Fibroblast of lung (primary cell): ENCODE measurements at regions not wholly inside any gene's neighbourhood (a gene's known extent, or its start where the extent isn't known, plus 50 kb on each side); places are given as distances from the start of the nearest gene placed in this dataset.

Experiments used
- DNase-seq, 2 donors: peaks; one replicate each; pipeline versions ENCODE4 v3.0.0 to v3.0.0-alpha.2; 2010; ENCODE audit warnings: low read depth in 2 of 2
- H2AFZ ChIP-seq: 2 replicates; pipeline ENCODE4 v1.5.1; 2012; ENCODE audit warnings: low read length, control low read depth, inconsistent platforms
- H3K27ac ChIP-seq: 2 replicates; pipeline ENCODE4 v1.5.1; 2011; ENCODE audit warnings: low read length, control low read depth; ENCODE audit not compliant: insufficient read depth
- H3K27me3 ChIP-seq: 2 replicates; pipeline ENCODE4 v1.5.1; 2011; ENCODE audit warnings: mild to moderate bottlenecking, low read length; ENCODE audit not compliant: control insufficient read depth, insufficient read depth
- H3K36me3 ChIP-seq: 2 replicates; pipeline ENCODE4 v1.5.1; 2011; ENCODE audit warnings: low read length; ENCODE audit not compliant: control insufficient read depth, insufficient read depth
- H3K4me1 ChIP-seq: 2 replicates; pipeline ENCODE4 v1.5.1; 2011; ENCODE audit warnings: low read length; ENCODE audit not compliant: control insufficient read depth, insufficient read depth; ENCODE audit errors: extremely low read depth
- H3K4me2 ChIP-seq: 2 replicates; pipeline ENCODE4 v1.5.1; 2011; ENCODE audit warnings: low read length, control low read depth; ENCODE audit not compliant: insufficient read depth; ENCODE audit errors: extremely low read depth
- H3K4me3 ChIP-seq, 4 experiments: fragments of 200-600 bp in 1 of 4; sonication (generic) in 1 of 4; replicated peaks in 1 of 4; 2 replicates each; pipeline ENCODE4 v1.5.1; 2011 to 2016; ENCODE audit warnings: low read length in 4 of 4, low read depth in 3 of 4, mild to moderate bottlenecking in 3 of 4, control low read depth in 2 of 4, inconsistent platforms in 1 of 4, mixed read lengths in 1 of 4; ENCODE audit not compliant: insufficient read depth in 1 of 4; ENCODE audit errors: control extremely low read depth in 1 of 4
- H3K79me2 ChIP-seq: 2 replicates; pipeline ENCODE4 v1.5.1; 2012; ENCODE audit warnings: mild to moderate bottlenecking, low read length, inconsistent platforms; ENCODE audit not compliant: control insufficient read depth, insufficient read depth
- H3K9ac ChIP-seq: 2 replicates; pipeline ENCODE4 v1.5.1; 2011; ENCODE audit warnings: mild to moderate bottlenecking, low read length, control low read depth; ENCODE audit not compliant: insufficient read depth
- H3K9me3 ChIP-seq: 2 replicates; pipeline ENCODE4 v1.5.1; 2012; ENCODE audit warnings: low read depth, low read length; ENCODE audit not compliant: control insufficient read depth, insufficient read depth
- H4K20me1 ChIP-seq: 2 replicates; pipeline ENCODE4 v1.5.1; 2011; ENCODE audit warnings: low read length; ENCODE audit not compliant: control insufficient read depth, insufficient read depth; ENCODE audit errors: extremely low read depth
- EZH2 ChIP-seq: IDR thresholded peaks from 2 replicates; pipeline ENCODE4 v1.5.1; 2012; ENCODE audit warnings: low read length, control low read depth, mild to moderate bottlenecking; ENCODE audit errors: missing control alignments
- TF ChIP-seq, protein P1 (sequence below), 2 donors: IDR thresholded peaks in 1 of 2; conservative IDR thresholded peaks in 1 of 2; 1 replicate in 1 of 2; 2 replicates in 1 of 2; pipeline ENCODE4 v1.5.1; 2011 to 2012; ENCODE audit warnings: low read length in 2 of 2, control low read depth in 1 of 2, inconsistent platforms in 1 of 2, low read depth in 1 of 2, mild to moderate bottlenecking in 1 of 2

DNA sequence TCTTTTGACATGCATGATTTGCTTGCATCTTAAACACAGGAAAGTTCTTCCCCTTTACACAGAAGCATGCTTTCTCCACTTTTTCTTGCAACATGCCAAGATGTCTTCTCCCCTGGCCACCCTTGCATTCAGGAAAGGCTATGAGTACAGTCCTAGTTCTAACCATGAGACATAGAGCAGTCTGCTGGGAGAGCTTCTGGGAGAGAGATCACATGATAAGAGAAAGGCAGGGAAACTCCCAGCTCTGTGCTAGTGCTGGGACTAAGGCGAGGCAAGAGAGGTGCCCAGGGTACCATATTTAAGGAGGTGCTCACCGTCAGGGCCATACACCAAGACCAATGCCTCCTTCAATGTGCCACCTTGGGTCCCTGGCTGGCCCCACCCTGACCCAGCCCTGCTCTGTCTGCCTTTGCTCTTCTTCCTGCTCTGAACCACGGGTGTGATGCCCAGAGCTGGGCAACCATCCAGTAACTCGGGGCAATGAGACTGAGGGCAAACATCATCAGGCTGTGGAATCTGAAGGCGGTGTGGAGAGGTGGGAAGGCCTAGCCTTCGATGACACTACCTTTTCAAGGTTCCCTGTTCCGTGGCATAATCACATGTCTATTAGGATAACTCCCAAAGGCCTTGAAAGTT lies 77.4 kb upstream of the PRR20G start:
- Histone ChIP-seq H3K79me2 (no peaks in the 10 kb centered on the region), H3K27me3 (no peaks in the 10 kb centered on the region), H3K9ac (no peak overlapping the region), H4K20me1 (no peaks in the 10 kb centered on the region), H3K4me3 (no peak overlapping the region), H3K27ac (no peak overlapping the region), H3K36me3 (no peaks in the 10 kb centered on the region), H2AFZ (no peak overlapping the region), H3K4me1 (no peaks in the 10 kb centered on the region), H3K4me2 (no peak overlapping the region), H3K9me3 (no peaks in the 10 kb centered on the region)
- TF ChIP-seq, protein P1, sequence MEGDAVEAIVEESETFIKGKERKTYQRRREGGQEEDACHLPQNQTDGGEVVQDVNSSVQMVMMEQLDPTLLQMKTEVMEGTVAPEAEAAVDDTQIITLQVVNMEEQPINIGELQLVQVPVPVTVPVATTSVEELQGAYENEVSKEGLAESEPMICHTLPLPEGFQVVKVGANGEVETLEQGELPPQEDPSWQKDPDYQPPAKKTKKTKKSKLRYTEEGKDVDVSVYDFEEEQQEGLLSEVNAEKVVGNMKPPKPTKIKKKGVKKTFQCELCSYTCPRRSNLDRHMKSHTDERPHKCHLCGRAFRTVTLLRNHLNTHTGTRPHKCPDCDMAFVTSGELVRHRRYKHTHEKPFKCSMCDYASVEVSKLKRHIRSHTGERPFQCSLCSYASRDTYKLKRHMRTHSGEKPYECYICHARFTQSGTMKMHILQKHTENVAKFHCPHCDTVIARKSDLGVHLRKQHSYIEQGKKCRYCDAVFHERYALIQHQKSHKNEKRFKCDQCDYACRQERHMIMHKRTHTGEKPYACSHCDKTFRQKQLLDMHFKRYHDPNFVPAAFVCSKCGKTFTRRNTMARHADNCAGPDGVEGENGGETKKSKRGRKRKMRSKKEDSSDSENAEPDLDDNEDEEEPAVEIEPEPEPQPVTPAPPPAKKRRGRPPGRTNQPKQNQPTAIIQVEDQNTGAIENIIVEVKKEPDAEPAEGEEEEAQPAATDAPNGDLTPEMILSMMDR (conservative IDR thresholded peaks at IDR 0.05 in 1 of 2, IDR thresholded peaks at IDR 0.05 in 1 of 2; ENCODE audit: low read depth in 1 of 2, low read length in 2 of 2): no peak
- TF ChIP-seq EZH2: no peak
- no peak for DNase-seq

DNA sequence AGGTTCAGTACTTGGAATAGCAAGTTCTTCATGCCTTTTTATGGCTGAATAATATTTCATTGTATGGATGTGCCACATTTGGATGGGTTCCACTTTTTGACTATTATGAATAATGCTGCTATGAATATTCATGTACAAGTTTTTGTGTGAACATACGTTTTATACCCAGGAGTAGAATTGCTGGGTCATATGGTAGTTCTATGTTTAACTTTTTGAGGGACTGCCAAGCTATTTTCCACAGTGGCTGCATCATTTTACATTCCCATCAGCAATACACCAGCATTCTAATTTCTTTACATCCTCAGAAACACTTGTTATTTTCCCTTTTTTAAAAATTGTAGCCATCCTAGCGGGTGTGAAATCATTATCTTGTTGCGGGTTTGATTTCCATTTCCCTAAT lies 76.0 kb upstream of the PRR20G start:
- TF ChIP-seq, protein P1 (conservative IDR thresholded peaks at IDR 0.05 in 1 of 2, IDR thresholded peaks at IDR 0.05 in 1 of 2; ENCODE audit: low read depth in 1 of 2, low read length in 2 of 2): no peak
- TF ChIP-seq EZH2: no peak
- H3K9me3 ChIP-seq: no peaks in the 10 kb centered on the region
- H3K4me1 ChIP-seq: no peaks in the 10 kb centered on the region
- no peaks in the 10 kb centered on the region for H3K27me3 ChIP-seq
- H3K4me3 ChIP-seq: no peak overlapping the region
- DNase-seq: no peak
- H3K27ac ChIP-seq: no peak overlapping the region
- no peak overlapping the region for H2AFZ ChIP-seq
- no peaks in the 10 kb centered on the region for H4K20me1 ChIP-seq
- H3K79me2 ChIP-seq: no peaks in the 10 kb centered on the region
- no peak overlapping the region for H3K9ac ChIP-seq
- no peaks in the 10 kb centered on the region for H3K36me3 ChIP-seq
- no peak overlapping the region for H3K4me2 ChIP-seq

DNA sequence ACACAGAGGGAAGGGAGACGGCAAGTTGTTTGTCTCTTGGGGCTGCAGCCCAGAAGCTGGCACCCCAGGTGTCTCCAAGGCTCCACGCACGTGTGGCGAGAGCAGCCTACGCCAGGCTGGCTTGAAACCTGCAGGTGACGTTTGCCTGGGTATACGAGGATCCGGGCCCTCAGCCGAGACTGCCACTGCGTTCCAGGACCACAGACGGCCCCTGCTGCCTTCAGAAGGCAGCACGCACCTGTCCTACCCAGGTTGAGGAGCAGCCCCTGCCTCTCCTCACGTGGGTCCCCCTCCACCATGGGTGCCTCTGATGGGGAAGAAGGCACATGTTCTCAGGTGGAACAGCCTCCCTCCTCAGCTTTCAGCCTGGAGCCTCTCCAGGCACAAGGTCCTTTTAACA lies 75.3 kb upstream of the PRR20G start:
- H3K9me3 ChIP-seq: no peaks in the 10 kb centered on the region
- no peak for DNase-seq

More for the DNA sequence above, 75.3 kb upstream of the PRR20G start:
- H3K4me3 ChIP-seq: no peak overlapping the region
- no peaks in the 10 kb centered on the region for H3K27me3 ChIP-seq
- no peaks in the 10 kb centered on the region for H3K4me1 ChIP-seq
- H3K4me2 ChIP-seq: no peak overlapping the region
- H3K9ac ChIP-seq: no peak overlapping the region
- H2AFZ ChIP-seq: no peak overlapping the region
- no peak overlapping the region for H3K27ac ChIP-seq
- no peaks in the 10 kb centered on the region for H4K20me1 ChIP-seq
- H3K36me3 ChIP-seq: no peaks in the 10 kb centered on the region
- H3K79me2 ChIP-seq: no peaks in the 10 kb centered on the region
- TF ChIP-seq, protein P1 (conservative IDR thresholded peaks at IDR 0.05 in 1 of 2, IDR thresholded peaks at IDR 0.05 in 1 of 2; ENCODE audit: low read depth in 1 of 2, low read length in 2 of 2): no peak
- TF ChIP-seq EZH2: no peak
